Pulmonary artery endothelial cell (primary cell): ENCODE measurements at regions not wholly inside any gene's neighbourhood (a gene's known extent, or its start where the extent isn't known, plus 50 kb on each side); places are given as distances from the start of the nearest gene placed in this dataset.
"Not testable (repeated sequence)": the region's sequence is repeated elsewhere in the genome, so short reads cannot be mapped to it uniquely, and the experiment has no call there.

Experiments
- DNase-seq: peaks from one replicate; pipeline ENCODE4 v3.0.0-alpha.2; 2011; ENCODE audit warnings: low read depth, low spot score

- DNase-seq: no peak
Observed at GRCh38 chr16:59899940-59900339, 1165.8 kb upstream of the GOT2 start.

DNA sequence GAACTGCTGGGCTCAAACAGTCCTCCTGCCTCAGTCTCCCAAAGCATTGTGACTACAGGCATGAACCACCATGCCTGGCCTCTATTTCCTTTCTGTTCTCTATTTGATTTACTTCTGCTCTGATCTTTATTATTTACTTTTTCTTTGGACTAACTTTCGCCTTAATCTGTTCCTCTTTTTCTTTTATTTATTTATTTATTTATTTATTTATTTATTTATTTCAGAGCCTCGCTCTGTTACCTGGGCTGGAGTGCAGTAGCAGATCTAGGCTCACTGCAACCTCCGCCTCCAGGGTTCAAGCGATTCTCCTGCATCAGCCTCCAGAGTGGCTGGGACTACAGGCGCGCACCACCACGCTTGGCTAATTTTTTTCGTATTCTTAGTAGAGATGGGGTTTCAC is 1158.3 kb upstream of the GOT2 start:
- no peak for DNase-seq

- no peak for DNase-seq
Observed at GRCh38 chr16:59887856-59888255, 1153.7 kb upstream of the GOT2 start.

- no peak for DNase-seq
Observed at GRCh38 chr16:59886021-59886420, 1151.9 kb upstream of the GOT2 start.

DNA sequence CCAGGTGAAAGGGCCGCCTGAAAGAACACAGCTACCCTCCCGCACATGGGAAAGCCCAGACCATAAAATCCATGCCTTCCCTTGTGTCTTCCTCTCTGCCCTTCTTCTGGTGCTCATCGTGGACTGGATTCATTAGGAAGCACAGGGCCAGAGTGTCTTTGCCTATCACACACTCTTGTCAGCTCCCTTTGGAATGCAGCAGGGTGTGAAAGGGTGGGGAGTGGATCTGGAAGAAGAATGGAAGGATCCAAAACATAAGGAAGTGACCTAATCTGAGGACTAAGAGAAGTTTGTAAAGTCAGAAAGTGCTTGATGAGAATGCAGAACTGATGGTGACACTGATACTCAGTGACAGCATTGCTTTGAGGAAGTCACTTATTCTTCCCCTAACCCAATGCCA is 1147.3 kb upstream of the GOT2 start:
- DNase-seq: no peak

DNA sequence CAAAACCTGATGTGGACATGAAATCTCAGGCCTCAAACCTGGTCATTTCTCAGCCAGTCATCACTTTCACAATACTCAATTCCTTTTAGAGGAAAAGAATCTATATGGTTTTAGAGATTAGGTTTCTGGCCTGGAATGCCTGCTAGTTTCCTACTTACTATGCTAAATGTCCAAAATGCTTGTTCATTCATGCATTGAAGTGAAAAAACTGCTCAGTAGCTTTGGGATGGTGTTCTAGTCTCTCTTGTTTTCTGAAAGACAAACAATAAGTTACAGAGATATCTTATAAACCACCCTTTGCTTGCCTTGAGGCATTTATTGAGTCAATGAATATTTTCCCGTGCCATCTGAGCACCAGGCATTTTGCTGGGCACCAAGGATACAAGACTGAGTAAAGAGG is 1146.5 kb upstream of the GOT2 start:
- no peak for DNase-seq

GRCh38 chr16:59878999-59879398 is 1144.9 kb upstream of the GOT2 start:
- DNase-seq: no peak

DNA sequence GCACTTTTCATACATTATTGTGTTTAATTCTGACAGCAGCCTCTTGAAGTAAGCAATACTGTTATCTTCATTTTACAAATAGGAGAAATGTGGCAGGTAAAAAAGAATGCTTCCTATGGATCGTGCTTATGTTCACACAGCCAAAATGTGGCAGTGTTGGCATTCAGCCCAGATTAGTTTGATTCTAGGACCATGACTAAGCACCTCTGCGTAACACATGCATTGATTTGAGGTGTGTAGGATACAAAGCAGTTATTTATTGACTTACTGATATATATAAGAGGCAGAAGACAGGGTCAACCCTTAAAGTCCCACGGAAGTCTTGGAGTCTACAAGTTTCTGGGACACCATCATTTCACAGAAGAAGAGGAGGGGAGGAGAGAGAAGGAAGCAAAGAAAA is 1144.4 kb upstream of the GOT2 start:
- DNase-seq: no peak

GRCh38 chr16:59864981-59865666 is 1131.0 kb upstream of the GOT2 start:
- DNase-seq: no peak

DNA sequence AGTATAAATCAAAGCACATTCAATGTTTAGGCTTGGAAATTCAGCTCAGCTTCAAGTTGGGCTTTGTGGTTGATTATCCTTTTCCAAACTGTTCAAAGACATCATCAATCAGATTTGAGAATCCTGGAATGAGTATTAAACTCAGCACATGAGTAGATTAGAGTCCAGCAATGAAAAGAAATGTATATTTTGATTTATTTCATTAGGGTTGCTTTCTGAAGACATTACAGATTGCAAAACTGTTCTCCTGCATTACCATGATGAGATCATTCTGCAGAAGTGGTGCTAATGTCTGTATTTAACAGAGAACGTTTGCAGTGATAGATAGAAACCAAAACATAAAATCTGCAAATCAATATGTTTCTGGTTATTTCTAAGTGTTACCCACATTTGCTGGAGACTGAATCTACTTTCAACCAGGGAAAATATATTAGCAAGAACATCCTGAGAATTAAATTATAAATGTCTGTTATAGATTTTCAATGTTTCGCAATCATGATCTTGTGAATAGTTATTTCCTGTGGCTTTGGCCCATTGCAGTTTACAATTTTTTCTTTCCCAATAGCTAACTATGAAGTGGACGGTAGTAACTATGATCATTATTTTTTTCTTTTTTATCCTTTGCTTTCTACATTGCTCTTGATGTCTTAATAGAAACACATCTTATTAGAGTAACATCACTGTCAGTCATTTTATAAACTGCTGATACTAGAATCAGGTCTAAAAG is 1125.7 kb upstream of the GOT2 start:
- no peak for DNase-seq

- DNase-seq: no peak
Observed at GRCh38 chr16:59854846-59855439, 1120.8 kb upstream of the GOT2 start.

- DNase-seq: no peak
Observed at GRCh38 chr16:59849716-59850115, 1115.6 kb upstream of the GOT2 start.

- no peak for DNase-seq
Observed at GRCh38 chr16:59848296-59848695, 1114.2 kb upstream of the GOT2 start.

GRCh38 chr16:59840169-59840568 is 1106.1 kb upstream of the GOT2 start:
- no peak for DNase-seq

DNA sequence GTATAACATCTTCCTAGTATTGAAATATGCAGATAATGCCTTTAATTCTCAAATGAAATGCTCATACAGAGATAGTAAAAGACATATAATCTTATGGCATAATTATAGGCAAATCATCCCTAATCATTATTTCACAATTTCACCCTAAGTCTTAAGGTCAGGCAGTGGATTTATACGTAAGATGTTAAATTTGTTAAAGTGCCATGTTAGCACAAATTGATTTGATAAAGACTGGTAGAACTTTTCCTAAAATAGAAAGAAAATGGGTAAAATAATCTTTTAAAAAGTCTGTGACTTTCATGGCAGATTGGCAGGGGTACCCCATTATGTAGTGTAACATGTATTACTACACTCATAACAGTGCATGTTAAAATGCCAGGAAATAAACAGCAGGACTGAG is 1092.7 kb upstream of the GOT2 start:
- DNase-seq: no peak

DNA sequence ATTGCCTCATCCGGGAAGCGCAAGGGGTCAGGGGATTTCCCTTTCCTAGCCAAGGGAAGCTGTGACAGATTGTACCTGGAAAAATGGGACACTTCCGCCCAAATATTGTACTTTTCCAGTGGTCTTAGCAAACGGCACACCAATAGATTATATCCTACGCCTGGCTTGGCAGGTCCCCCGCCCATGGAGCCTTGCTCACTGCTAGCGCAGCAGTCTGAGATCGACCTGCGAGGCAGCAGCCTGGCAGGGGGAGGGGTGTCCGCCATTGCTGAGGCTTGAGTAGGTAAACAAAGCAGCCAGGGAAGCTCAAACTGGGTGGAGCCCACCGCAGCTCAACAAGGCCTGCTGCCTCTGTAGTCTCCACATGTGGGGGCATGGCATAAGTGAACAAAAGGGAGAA is 1075.4 kb upstream of the GOT2 start:
- DNase-seq: not testable (repeated sequence)

- no peak for DNase-seq
Observed at GRCh38 chr16:59783191-59783590, 1049.1 kb upstream of the GOT2 start.

- no peak for DNase-seq
Observed at GRCh38 chr16:59773330-59773729, 1039.2 kb upstream of the GOT2 start.

DNA sequence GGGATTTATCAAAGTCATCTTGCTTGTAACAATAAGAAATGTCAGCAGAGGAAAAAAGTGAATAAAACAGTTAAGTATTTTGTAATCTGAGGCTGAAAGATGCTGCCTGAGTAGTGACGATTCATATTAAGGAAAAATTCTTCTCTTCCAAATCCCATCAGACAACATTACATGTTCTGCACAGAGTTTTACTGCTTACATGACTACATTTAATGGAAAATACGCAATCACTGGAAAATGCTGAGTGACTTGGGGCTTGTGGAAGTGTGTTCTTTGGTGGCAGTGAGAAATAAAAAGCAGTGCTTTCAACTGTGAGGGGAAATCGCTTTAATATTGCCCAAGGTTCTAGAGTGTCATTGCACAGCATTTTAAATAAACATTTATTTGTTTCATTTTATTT is 1025.2 kb upstream of the GOT2 start:
- DNase-seq: no peak

GRCh38 chr16:59758848-59759247 is 1024.7 kb upstream of the GOT2 start:
- DNase-seq: no peak

DNA sequence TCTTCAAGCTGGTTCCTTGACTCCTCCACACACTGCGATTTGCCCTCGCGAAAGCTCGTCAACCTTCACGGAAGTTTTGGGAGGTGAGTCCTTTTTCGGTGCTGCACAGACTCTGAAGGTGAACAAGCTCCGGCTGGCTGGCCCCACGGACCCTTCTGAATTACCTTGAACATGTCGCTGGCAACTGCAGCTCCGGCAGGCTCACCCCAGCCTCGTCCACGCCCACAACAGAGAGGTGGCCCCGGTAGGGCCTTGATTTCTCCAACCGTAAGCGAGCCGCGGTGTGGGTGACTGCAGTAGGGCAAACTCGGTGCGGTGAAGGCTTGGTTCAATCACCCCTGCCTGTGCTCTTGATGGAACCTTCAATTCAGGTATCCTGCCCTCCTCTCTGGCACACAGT is 1020.7 kb upstream of the GOT2 start:
- no peak for DNase-seq

- DNase-seq: no peak
Observed at GRCh38 chr16:59749662-59750336, 1015.7 kb upstream of the GOT2 start.
